Neuronal stem cell (in vitro differentiated cells): ENCODE measurements at regions not wholly inside any gene's neighbourhood (a gene's known extent, or its start where the extent isn't known, plus 50 kb on each side); places are given as distances from the start of the nearest gene placed in this dataset.

ENCODE experiments used
- DNase-seq: peaks from one replicate; pipeline ENCODE4 v3.0.0-alpha.2; 2013; ENCODE audit warnings: low spot score
- H2AFZ ChIP-seq: one replicate; pipeline ENCODE4 v1.6.1; 2013; ENCODE audit warnings: mild to moderate bottlenecking, low read length, inconsistent platforms
- H2AK5ac ChIP-seq: 2 replicates; pipeline ENCODE4 v1.6.1; 2013; ENCODE audit warnings: low read depth, mild to moderate bottlenecking, inconsistent platforms, low read length, moderate library complexity, mixed read lengths
- H2BK120ac ChIP-seq: 2 replicates; pipeline ENCODE4 v1.6.1; 2013; ENCODE audit warnings: low read depth, mild to moderate bottlenecking, inconsistent platforms, low read length, moderate library complexity, mixed read lengths
- H2BK12ac ChIP-seq: one replicate; pipeline ENCODE4 v1.6.1; 2013; ENCODE audit warnings: low read length, inconsistent platforms
- H2BK15ac ChIP-seq: 2 replicates; pipeline ENCODE4 v1.6.1; 2013; ENCODE audit warnings: mild to moderate bottlenecking, low read length, inconsistent platforms, mixed read lengths
- H2BK5ac ChIP-seq: one replicate; pipeline ENCODE4 v1.6.1; 2013; ENCODE audit warnings: inconsistent platforms, mild to moderate bottlenecking, low read length, moderate library complexity
- H3K14ac ChIP-seq: one replicate; pipeline ENCODE4 v1.6.1; 2013; ENCODE audit warnings: low read length, inconsistent platforms
- H3K18ac ChIP-seq: 2 replicates; pipeline ENCODE4 v1.6.1; 2013; ENCODE audit warnings: low read length, inconsistent platforms
- H3K23ac ChIP-seq: 2 replicates; pipeline ENCODE4 v1.6.1; 2013; ENCODE audit warnings: low read depth, mild to moderate bottlenecking, mixed read lengths, low read length, inconsistent platforms; ENCODE audit not compliant: poor library complexity
- H3K27ac ChIP-seq: replicated peaks from 3 replicates; pipeline ENCODE4 v1.5.1; 2013; ENCODE audit warnings: low read length, inconsistent platforms
- H3K27me3 ChIP-seq, 3 experiments: 2 replicates each; pipeline ENCODE4 v1.6.1; 2013; ENCODE audit warnings: low read length in 3 of 3, mild to moderate bottlenecking in 2 of 3, inconsistent platforms in 1 of 3, low read depth in 1 of 3, mixed read lengths in 1 of 3, moderate library complexity in 1 of 3; ENCODE audit not compliant: control insufficient read depth in 3 of 3, insufficient read depth in 3 of 3
- H3K36me3 ChIP-seq, 2 donors: replicated peaks in 1 of 2; 2 replicates each; pipeline ENCODE4 v1.6.1; 2013; ENCODE audit warnings: low read length in 2 of 2; ENCODE audit not compliant: control insufficient read depth in 2 of 2, insufficient read depth in 2 of 2
- H3K4ac ChIP-seq: 2 replicates; pipeline ENCODE4 v1.6.1; 2013; ENCODE audit warnings: inconsistent platforms, mild to moderate bottlenecking, low read length, moderate library complexity
- H3K4me1 ChIP-seq, 2 donors: 1 replicate in 1 of 2; 2 replicates in 1 of 2; pipeline ENCODE4 v1.6.1; 2013; ENCODE audit warnings: low read length in 2 of 2, low read depth in 1 of 2; ENCODE audit not compliant: control insufficient read depth in 2 of 2, insufficient read depth in 1 of 2
- H3K4me2 ChIP-seq: one replicate; pipeline ENCODE4 v1.6.1; 2013; ENCODE audit warnings: mild to moderate bottlenecking, low read length, inconsistent platforms; ENCODE audit not compliant: insufficient read depth, poor library complexity, severe bottlenecking
- H3K4me3 ChIP-seq, 2 donors: 2 replicates each; pipeline ENCODE4 v1.5.1; 2013; ENCODE audit warnings: low read length in 2 of 2, mild to moderate bottlenecking in 2 of 2, inconsistent platforms in 1 of 2, moderate library complexity in 1 of 2
- H3K79me1 ChIP-seq: one replicate; pipeline ENCODE4 v1.6.1; 2013; ENCODE audit warnings: low read depth, mild to moderate bottlenecking, inconsistent platforms, low read length, moderate library complexity
- H3K9ac ChIP-seq: one replicate; pipeline ENCODE4 v1.6.1; 2013; ENCODE audit warnings: mild to moderate bottlenecking, low read depth, low read length, inconsistent platforms; ENCODE audit not compliant: poor library complexity
- H3K9me3 ChIP-seq, 2 donors: replicated peaks in 1 of 2; 2 replicates each; pipeline versions ENCODE3 to v1.6.1; 2013; ENCODE audit warnings: low read length in 2 of 2, mild to moderate bottlenecking in 2 of 2, inconsistent platforms in 1 of 2, low read depth in 1 of 2, mixed read lengths in 1 of 2, moderate library complexity in 1 of 2; ENCODE audit not compliant: control insufficient read depth in 2 of 2, insufficient read depth in 1 of 2
- H4K8ac ChIP-seq: one replicate; pipeline ENCODE4 v1.6.1; 2013; ENCODE audit warnings: low read depth, mild to moderate bottlenecking, inconsistent platforms, low read length, moderate library complexity
- H4K91ac ChIP-seq: one replicate; pipeline ENCODE4 v1.6.1; 2013; ENCODE audit warnings: low read length, low read depth, mild to moderate bottlenecking, inconsistent platforms; ENCODE audit not compliant: poor library complexity
- WGBS, 2 donors: extraction: QIAGEN DNeasy Blood & Tissue Kit; methylation state at CpG; one replicate each; pipeline ENCODE4 v1.1.7; 2013; ENCODE audit warnings: missing lambda C conversion rate in 2 of 2, mixed read lengths in 1 of 2; ENCODE audit not compliant: insufficient read length in 2 of 2, insufficient replicate concordance in 1 of 2; ENCODE audit errors: extremely low coverage in 2 of 2; 5-methylcytosine and 5-hydroxymethylcytosine counted together

- no peak overlapping the region for H2BK5ac ChIP-seq
- H3K23ac ChIP-seq = no peak overlapping the region
- H3K9ac ChIP-seq = no peak overlapping the region
- no peaks in the 10 kb centered on the region for H3K27me3 ChIP-seq
- no peak overlapping the region for H2AK5ac ChIP-seq
- H3K18ac ChIP-seq = no peak overlapping the region
- H3K4me3 ChIP-seq = no peak overlapping the region
- H4K8ac ChIP-seq = no peak overlapping the region
- peaks cover 0 to 8% of the 10 kb centered on the region in 2 donors for H3K9me3 ChIP-seq
- no peak overlapping the region for H3K4me2 ChIP-seq
- H3K4ac ChIP-seq = no peak overlapping the region
- H3K79me1 ChIP-seq = no peaks in the 10 kb centered on the region
- DNase-seq = no peak
- no peak overlapping the region for H3K14ac ChIP-seq
- no peak overlapping the region for H3K27ac ChIP-seq
- no peak overlapping the region for H2BK15ac ChIP-seq
- H4K91ac ChIP-seq = no peak overlapping the region
- H3K4me1 ChIP-seq = no peaks in the 10 kb centered on the region
- H3K36me3 ChIP-seq = no peaks in the 10 kb centered on the region
- no peak overlapping the region for H2AFZ ChIP-seq
- H2BK12ac ChIP-seq = no peak overlapping the region
- no peak overlapping the region for H2BK120ac ChIP-seq
Observed at GRCh38 chr6:113293423-113293740, 563.8 kb upstream of the MARCKS start.

DNA sequence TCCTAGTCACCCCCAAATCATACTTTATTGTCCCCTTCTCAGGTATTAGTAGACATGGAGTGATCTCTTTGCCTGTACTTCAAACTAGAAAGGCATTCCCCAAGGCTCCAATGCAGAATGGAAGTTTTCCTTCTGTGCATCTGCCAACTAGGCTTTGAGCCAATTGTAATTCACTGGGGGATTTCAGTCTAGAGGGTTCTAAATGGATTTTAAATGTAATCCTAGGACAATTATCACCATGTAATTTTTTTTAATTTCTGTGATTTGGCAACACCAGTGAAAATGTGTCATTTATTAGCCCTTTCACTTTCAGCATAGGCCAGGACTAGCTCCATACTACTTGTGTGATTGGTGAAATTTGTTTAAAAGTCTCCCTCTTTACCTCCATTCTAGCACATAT lies 557.6 kb upstream of the MARCKS start:
- Histone ChIP-seq H2BK15ac (no peak overlapping the region), H3K36me3 (no peaks in the 10 kb centered on the region), H3K23ac (no peak overlapping the region), H2AK5ac (no peak overlapping the region), H3K4me1 (no peaks in the 10 kb centered on the region), H3K4me2 (no peak overlapping the region), H3K79me1 (no peaks in the 10 kb centered on the region), H3K14ac (no peak overlapping the region), H2BK12ac (no peak overlapping the region), H4K8ac (no peak overlapping the region), H4K91ac (no peak overlapping the region), H3K4me3 (no peak overlapping the region), H3K9me3 (no peaks in the 10 kb centered on the region), H3K27ac (no peak overlapping the region), H2BK120ac (no peak overlapping the region), H3K18ac (no peak overlapping the region), H3K9ac (no peak overlapping the region), H2AFZ (no peak overlapping the region), H2BK5ac (no peak overlapping the region), H3K4ac (no peak overlapping the region), H3K27me3 (no peaks in the 10 kb centered on the region)
- no peak for DNase-seq

- no peak overlapping the region for H3K4me3 ChIP-seq
- no peak overlapping the region for H2BK5ac ChIP-seq
- H3K79me1 ChIP-seq = no peaks in the 10 kb centered on the region
- no peak overlapping the region for H3K23ac ChIP-seq
- H2BK15ac ChIP-seq = no peak overlapping the region
- H2AK5ac ChIP-seq = no peak overlapping the region
- DNase-seq = no peak
- H3K4ac ChIP-seq = no peak overlapping the region
- no peak overlapping the region for H3K14ac ChIP-seq
- H2BK120ac ChIP-seq = no peak overlapping the region
- H4K8ac ChIP-seq = no peak overlapping the region
- no peak overlapping the region for H2AFZ ChIP-seq
- H3K9me3 ChIP-seq = no peaks in the 10 kb centered on the region
- H3K27me3 ChIP-seq = no peaks in the 10 kb centered on the region
- H3K4me2 ChIP-seq = no peak overlapping the region
- H3K27ac ChIP-seq = no peak overlapping the region
- H3K36me3 ChIP-seq = no peaks in the 10 kb centered on the region
- no peak overlapping the region for H2BK12ac ChIP-seq
- H3K9ac ChIP-seq = no peak overlapping the region
- H3K18ac ChIP-seq = no peak overlapping the region
- H3K4me1 ChIP-seq = no peaks in the 10 kb centered on the region
- H4K91ac ChIP-seq = no peak overlapping the region
Observed at GRCh38 chr6:113301651-113302050, 555.5 kb upstream of the MARCKS start.

- no peak overlapping the region for H2BK5ac ChIP-seq
- no peak overlapping the region for H2BK120ac ChIP-seq
- no peak overlapping the region for H3K23ac ChIP-seq
- H2AK5ac ChIP-seq = no peak overlapping the region
- H3K4ac ChIP-seq = no peak overlapping the region
- no peak overlapping the region for H3K27ac ChIP-seq
- H3K14ac ChIP-seq = no peak overlapping the region
- H3K4me3 ChIP-seq = no peak overlapping the region
- H4K91ac ChIP-seq = no peak overlapping the region
- no peak for DNase-seq
- no peaks in the 10 kb centered on the region for H3K36me3 ChIP-seq
- H3K4me2 ChIP-seq = no peak overlapping the region
- H2BK12ac ChIP-seq = no peak overlapping the region
- no peaks in the 10 kb centered on the region for H3K79me1 ChIP-seq
- H3K27me3 ChIP-seq = no peaks in the 10 kb centered on the region
- H3K9ac ChIP-seq = no peak overlapping the region
- no peaks in the 10 kb centered on the region for H3K4me1 ChIP-seq
- no CpG with 5 or more reads among the region's 1 CpG for WGBS, 2 donors
- H2BK15ac ChIP-seq = no peak overlapping the region
- H2AFZ ChIP-seq = no peak overlapping the region
- H3K18ac ChIP-seq = no peak overlapping the region
- no peak overlapping the region for H4K8ac ChIP-seq
- H3K9me3 ChIP-seq = no peaks in the 10 kb centered on the region
Observed at GRCh38 chr6:113304116-113304515, 553.0 kb upstream of the MARCKS start.
